Activated CD4-positive, alpha-beta T cell treated with anti-CD3 and anti-CD28 coated beads for 36 hours (primary cell): ENCODE measurements at regions not wholly inside any gene's neighbourhood (a gene's known extent, or its start where the extent isn't known, plus 50 kb on each side); places are given as distances from the start of the nearest gene placed in this dataset.
"Not testable (repeated sequence)": the region's sequence is repeated elsewhere in the genome, so short reads cannot be mapped to it uniquely, and the experiment has no call there.

Experiments
- ATAC-seq: fragments of 200-7000 bp; cut with Tn5 transposase; one replicate; pipeline ENCODE4 v1.10.0; 2021; ENCODE audit warnings: mild to moderate bottlenecking, moderate library complexity
- CTCF ChIA-PET: fragments of 350-600 bp; sonication (Branson Sonifier 250); formaldehyde crosslinking; loops from one replicate; lab custom pipeline; 2021; ENCODE audit warnings: antibody characterized with exemption; lab: Charles Lee
- POLR2A ChIA-PET: fragments of 350-600 bp; sonication (Branson Sonifier 250); formaldehyde crosslinking; loops from one replicate; lab custom pipeline; 2021; ENCODE audit warnings: antibody characterized with exemption, inconsistent platforms; lab: Charles Lee
- DNase-seq: peaks from one replicate; pipeline ENCODE4 v3.0.0-alpha.2; 2020
- H3K27ac Mint-ChIP-seq: one replicate; pipeline ENCODE4 v1.8.0; 2021; ENCODE audit warnings: mixed read lengths
- H3K27me3 Mint-ChIP-seq: one replicate; pipeline ENCODE4 v1.8.0; 2021; ENCODE audit warnings: mixed read lengths
- H3K36me3 Mint-ChIP-seq: one replicate; pipeline ENCODE4 v1.8.0; 2021; ENCODE audit warnings: low read depth, mixed read lengths
- H3K4me1 Mint-ChIP-seq: one replicate; pipeline ENCODE4 v1.8.0; 2021; ENCODE audit warnings: mixed read lengths
- H3K4me3 Mint-ChIP-seq: one replicate; pipeline ENCODE4 v1.8.0; 2021; ENCODE audit warnings: mild to moderate bottlenecking, moderate library complexity, mixed read lengths
- H3K9me3 Mint-ChIP-seq: one replicate; pipeline ENCODE4 v1.8.0; 2021; ENCODE audit warnings: low read depth, mixed read lengths
- intact Hi-C, 2 experiments: fragments of 100-400 bp; cut with DNase I in 1 of 2; cut with micrococcal nuclease in 1 of 2; formaldehyde crosslinking; loops; one replicate each; pipeline versions ENCODE4 v1.14.2 to v1.15.1; 2022 to 2024; cut with DNase I, micrococcal nuclease

- Mint-ChIP-seq H3K4me3 (no peak overlapping the region), H3K27me3 (no peaks in the 10 kb centered on the region), H3K9me3 (no peaks in the 10 kb centered on the region), H3K27ac (no peak overlapping the region), H3K36me3 (no peaks in the 10 kb centered on the region), H3K4me1 (no peaks in the 10 kb centered on the region)
- POLR2A ChIA-PET: no interaction called here
- DNase-seq (no peak), ATAC-seq (no peak)
- CTCF ChIA-PET: no interaction called here
- intact Hi-C loops: no loop called here
These were observed 98.4 kb upstream of the TBX18 start for GRCh38 chr6:84862843-84863242.

GRCh38 chr6:84860920-84861319, 96.5 kb upstream of the TBX18 start:
- POLR2A ChIA-PET: no interaction called here
- H3K9me3 Mint-ChIP-seq: no peaks in the 10 kb centered on the region
- no peak for ATAC-seq
- no peak for DNase-seq
- H3K4me3 Mint-ChIP-seq: no peak overlapping the region
- CTCF ChIA-PET: no interaction called here
- no peaks in the 10 kb centered on the region for H3K36me3 Mint-ChIP-seq
- H3K27ac Mint-ChIP-seq: no peak overlapping the region
- H3K27me3 Mint-ChIP-seq: no peaks in the 10 kb centered on the region
- intact Hi-C loops: no loop called here
- H3K4me1 Mint-ChIP-seq: no peaks in the 10 kb centered on the region

GRCh38 chr6:84860509-84860908, 96.1 kb upstream of the TBX18 start:
- H3K27me3 Mint-ChIP-seq: no peaks in the 10 kb centered on the region
- ATAC-seq (no peak), DNase-seq (no peak)
- ChIA-PET CTCF (no interaction called here), POLR2A (no interaction called here)
- no peak overlapping the region for H3K27ac Mint-ChIP-seq
- no peaks in the 10 kb centered on the region for H3K36me3 Mint-ChIP-seq
- intact Hi-C loops: no loop called here
- H3K4me3 Mint-ChIP-seq: no peak overlapping the region
- H3K4me1 Mint-ChIP-seq: no peaks in the 10 kb centered on the region
- no peaks in the 10 kb centered on the region for H3K9me3 Mint-ChIP-seq

GRCh38 chr6:84854811-84855400, 90.5 kb upstream of the TBX18 start:
- H3K36me3 Mint-ChIP-seq: no peaks in the 10 kb centered on the region

GRCh38 chr6:84853901-84854300, 89.5 kb upstream of the TBX18 start:
- ChIA-PET CTCF (interaction anchor here (0.6 kb wide), 2 partner anchors 100 to 1330 kb away, joined by 3 read pairs; no protein-coding TSS in a partner anchor), POLR2A (no interaction called here)
- no peaks in the 10 kb centered on the region for H3K36me3 Mint-ChIP-seq
- no peak overlapping the region for H3K4me3 Mint-ChIP-seq
- no peaks in the 10 kb centered on the region for H3K4me1 Mint-ChIP-seq
- H3K27ac Mint-ChIP-seq: no peak overlapping the region
- H3K27me3 Mint-ChIP-seq: no peaks in the 10 kb centered on the region
- no peaks in the 10 kb centered on the region for H3K9me3 Mint-ChIP-seq
- intact Hi-C loops: no loop called here
- DNase-seq (no peak), ATAC-seq (no peak)

More at GRCh38 chr6:84854811-84855400, 90.5 kb upstream of the TBX18 start:
- ChIA-PET CTCF (interaction anchor here (0.6 kb wide), 1 partner anchor 204 kb away, joined by 3 read pairs; no protein-coding TSS in a partner anchor), POLR2A (interaction anchor here (0.7 kb wide), 1 partner anchor 407 kb away, joined by 3 read pairs; no protein-coding TSS in a partner anchor)
- Mint-ChIP-seq H3K9me3 (no peaks in the 10 kb centered on the region), H3K27me3 (no peaks in the 10 kb centered on the region), H3K4me3 (no peak overlapping the region), H3K4me1 (no peaks in the 10 kb centered on the region), H3K27ac (no peak overlapping the region)
- ATAC-seq: no peak
- intact Hi-C loops: no loop called here
- DNase-seq: no peak

GRCh38 chr6:84848960-84849359, 84.6 kb upstream of the TBX18 start:
- intact Hi-C loops: no loop called here
- H3K27ac Mint-ChIP-seq: no peak overlapping the region
- H3K4me1 Mint-ChIP-seq: no peaks in the 10 kb centered on the region
- DNase-seq: no peak
- ATAC-seq: no peak
- ChIA-PET CTCF (no interaction called here), POLR2A (no interaction called here)
- no peaks in the 10 kb centered on the region for H3K27me3 Mint-ChIP-seq
- H3K9me3 Mint-ChIP-seq: no peaks in the 10 kb centered on the region
- no peaks in the 10 kb centered on the region for H3K36me3 Mint-ChIP-seq
- H3K4me3 Mint-ChIP-seq: no peak overlapping the region

GRCh38 chr6:84847390-84848160, 83.2 kb upstream of the TBX18 start:
- Mint-ChIP-seq H3K27me3 (no peaks in the 10 kb centered on the region), H3K9me3 (no peaks in the 10 kb centered on the region), H3K36me3 (no peaks in the 10 kb centered on the region), H3K4me3 (no peak overlapping the region), H3K27ac (no peak overlapping the region), H3K4me1 (no peaks in the 10 kb centered on the region)
- ChIA-PET POLR2A (no interaction called here), CTCF (no interaction called here)
- intact Hi-C loops: no loop called here
- DNase-seq: no peak
- no peak for ATAC-seq

- no peak overlapping the region for H3K27ac Mint-ChIP-seq
- DNase-seq (no peak), ATAC-seq (no peak)
- ChIA-PET POLR2A (no interaction called here), CTCF (no interaction called here)
- H3K27me3 Mint-ChIP-seq: no peaks in the 10 kb centered on the region
- intact Hi-C loops: no loop called here
- no peaks in the 10 kb centered on the region for H3K4me1 Mint-ChIP-seq
- no peaks in the 10 kb centered on the region for H3K36me3 Mint-ChIP-seq
- H3K4me3 Mint-ChIP-seq: no peak overlapping the region
- peaks cover 7% of the 10 kb centered on the region for H3K9me3 Mint-ChIP-seq
These were observed 78.2 kb upstream of the TBX18 start for GRCh38 chr6:84842525-84843166.

GRCh38 chr6:84837068-84837866, 72.9 kb upstream of the TBX18 start:
- H3K36me3 Mint-ChIP-seq, POLR2A ChIA-PET, H3K4me1 Mint-ChIP-seq, H3K4me3 Mint-ChIP-seq, intact Hi-C loops, ATAC-seq, DNase-seq, H3K27ac Mint-ChIP-seq, H3K9me3 Mint-ChIP-seq, H3K27me3 Mint-ChIP-seq, CTCF ChIA-PET: not testable (repeated sequence)

- Mint-ChIP-seq H3K4me1 (no peaks in the 10 kb centered on the region), H3K27ac (no peak overlapping the region), H3K27me3 (no peaks in the 10 kb centered on the region), H3K4me3 (no peak overlapping the region), H3K36me3 (no peaks in the 10 kb centered on the region), H3K9me3 (peaks cover 3% of the 10 kb centered on the region)
- DNase-seq (no peak), ATAC-seq (no peak)
- ChIA-PET POLR2A (no interaction called here), CTCF (no interaction called here)
- intact Hi-C loops: no loop called here
These were observed 72.0 kb upstream of the TBX18 start for GRCh38 chr6:84836366-84836765.

GRCh38 chr6:84835340-84835739, 70.9 kb upstream of the TBX18 start:
- ATAC-seq (no peak), DNase-seq (no peak)
- H3K27me3 Mint-ChIP-seq: no peaks in the 10 kb centered on the region
- H3K4me3 Mint-ChIP-seq: no peak overlapping the region
- peaks cover 3% of the 10 kb centered on the region for H3K9me3 Mint-ChIP-seq
- ChIA-PET POLR2A (no interaction called here), CTCF (no interaction called here)
- no peak overlapping the region for H3K27ac Mint-ChIP-seq
- intact Hi-C loops: no loop called here
- H3K4me1 Mint-ChIP-seq: no peaks in the 10 kb centered on the region
- H3K36me3 Mint-ChIP-seq: no peaks in the 10 kb centered on the region
